ENCODE measurements at regions not wholly inside any gene's neighbourhood (a gene's known extent, or its start where the extent isn't known, plus 50 kb on each side); places are given as distances from the start of the nearest gene placed in this dataset.

DNA sequence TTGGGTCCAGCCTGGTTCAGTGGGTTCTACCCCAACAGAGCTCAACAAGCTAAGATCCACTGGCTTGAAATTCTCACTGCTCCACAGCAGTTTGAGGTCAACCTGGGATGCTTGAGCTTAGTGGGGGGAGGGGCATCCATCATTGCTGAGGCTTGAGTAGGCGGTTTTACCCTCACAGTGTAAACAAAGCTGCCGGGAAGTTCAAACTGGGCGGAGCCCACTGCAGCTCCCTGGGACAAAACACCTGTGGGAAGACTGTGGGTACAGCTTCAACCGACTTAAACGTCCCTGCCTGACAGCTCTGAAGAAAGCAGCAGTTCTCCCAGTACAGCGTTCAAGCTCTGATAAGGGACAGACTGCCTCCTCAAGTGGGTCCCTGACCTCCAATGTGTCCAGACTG, 1161.9 kb downstream of the UQCRFS1 start:
- TF ChIP-seq, protein P1, sequence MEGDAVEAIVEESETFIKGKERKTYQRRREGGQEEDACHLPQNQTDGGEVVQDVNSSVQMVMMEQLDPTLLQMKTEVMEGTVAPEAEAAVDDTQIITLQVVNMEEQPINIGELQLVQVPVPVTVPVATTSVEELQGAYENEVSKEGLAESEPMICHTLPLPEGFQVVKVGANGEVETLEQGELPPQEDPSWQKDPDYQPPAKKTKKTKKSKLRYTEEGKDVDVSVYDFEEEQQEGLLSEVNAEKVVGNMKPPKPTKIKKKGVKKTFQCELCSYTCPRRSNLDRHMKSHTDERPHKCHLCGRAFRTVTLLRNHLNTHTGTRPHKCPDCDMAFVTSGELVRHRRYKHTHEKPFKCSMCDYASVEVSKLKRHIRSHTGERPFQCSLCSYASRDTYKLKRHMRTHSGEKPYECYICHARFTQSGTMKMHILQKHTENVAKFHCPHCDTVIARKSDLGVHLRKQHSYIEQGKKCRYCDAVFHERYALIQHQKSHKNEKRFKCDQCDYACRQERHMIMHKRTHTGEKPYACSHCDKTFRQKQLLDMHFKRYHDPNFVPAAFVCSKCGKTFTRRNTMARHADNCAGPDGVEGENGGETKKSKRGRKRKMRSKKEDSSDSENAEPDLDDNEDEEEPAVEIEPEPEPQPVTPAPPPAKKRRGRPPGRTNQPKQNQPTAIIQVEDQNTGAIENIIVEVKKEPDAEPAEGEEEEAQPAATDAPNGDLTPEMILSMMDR (IDR thresholded peaks at IDR 0.05), result no peak
- no peak for TF ChIP-seq POLR2A (IDR thresholded peaks at IDR 0.05)
